K562 (cell line): ENCODE measurements at regions not wholly inside any gene's neighbourhood (a gene's known extent, or its start where the extent isn't known, plus 50 kb on each side); places are given as distances from the start of the nearest gene placed in this dataset.

Source experiments
- ATAC-seq: fragments of 200-7000 bp; cut with Tn5 transposase; 3 replicates; pipeline ENCODE4 v1.9.1; 2020; ENCODE audit warnings: moderate library complexity
- BruUV-seq: library from RNA; stranded (reverse); fragments of 400-500 nt; replicated peaks from 2 replicates; lab custom pipeline; 2021; lab: Mats Ljungman, UMichigan
- CTCF ChIA-PET: fragments of 300-600 bp; formaldehyde crosslinking; extraction: SDS; loops from one replicate; lab custom pipeline; 2021; ENCODE audit warnings: low intra/inter-chr PET ratio; lab: Yijun Ruan, JAX
- POLR2A ChIA-PET: fragments of 300-600, 350-650 bp; sonication (Branson Sonifier 250); formaldehyde crosslinking; extraction: SDS; loops from one replicate; lab custom pipeline; 2021; ENCODE audit warnings: antibody characterized with exemption, inconsistent platforms; lab: Yijun Ruan, JAX
- DNase-seq, 4 experiments: peaks; one replicate each; pipeline versions ENCODE4 v3.0.0 to v3.0.0-alpha.2; 2011 to 2018; ENCODE audit warnings: low spot score in 3 of 4, mixed read lengths in 3 of 4; ENCODE audit errors: extremely low read depth in 1 of 4
- FAIRE-seq: peaks from 2 replicates; lab custom pipeline; 2011; peaks lifted over from hg19 to GRCh38; lab: Jason Lieb, UNC
- H2AFZ ChIP-seq: 2 replicates; pipeline ENCODE4 v1.6.0; 2011; ENCODE audit warnings: low read depth, low read length, control low read depth, inconsistent platforms
- H3K27ac ChIP-seq: fragments of 200-600 bp; 3 replicates; pipeline ENCODE4 v1.8.0; 2011; ENCODE audit warnings: low read depth, mild to moderate bottlenecking, control low read depth, inconsistent platforms, low read length, moderate library complexity, mixed read lengths; ENCODE audit errors: extremely low read depth
- H3K27me3 ChIP-seq, 2 experiments: fragments of 300-600 bp in 1 of 2; 2 replicates in 1 of 2; 3 replicates in 1 of 2; pipeline versions ENCODE4 v1.6.0 to v1.8.0; 2011; ENCODE audit warnings: inconsistent platforms in 2 of 2, low read length in 2 of 2, mild to moderate bottlenecking in 1 of 2, mixed read lengths in 1 of 2, moderate library complexity in 1 of 2; ENCODE audit not compliant: control insufficient read depth in 2 of 2, insufficient read depth in 2 of 2
- H3K36me3 ChIP-seq: fragments of 300-600 bp; 3 replicates; pipeline ENCODE4 v1.8.0; 2011; ENCODE audit warnings: mild to moderate bottlenecking, low read length, inconsistent platforms; ENCODE audit not compliant: control insufficient read depth, insufficient read depth
- H3K4me1 ChIP-seq, 2 experiments: fragments of 200-600 bp in 1 of 2; replicated peaks in 1 of 2; 2 replicates in 1 of 2; 3 replicates in 1 of 2; pipeline versions ENCODE4 v1.5.1 to v1.8.0; 2011; ENCODE audit warnings: inconsistent platforms in 2 of 2, low read length in 2 of 2, mild to moderate bottlenecking in 1 of 2, mixed read lengths in 1 of 2, moderate library complexity in 1 of 2; ENCODE audit not compliant: control insufficient read depth in 2 of 2, insufficient read depth in 2 of 2
- H3K4me2 ChIP-seq: 2 replicates; pipeline ENCODE4 v1.6.1; 2011; ENCODE audit warnings: low read length, control low read depth, inconsistent platforms, mixed read lengths; ENCODE audit not compliant: insufficient read depth
- H3K4me3 ChIP-seq: fragments of 200-600 bp; sonication (generic), shearing (Covaris generic); 2 replicates; pipeline ENCODE4 v1.5.1; 2016; ENCODE audit warnings: control low read depth, inconsistent platforms
- H3K79me2 ChIP-seq: fragments of 200-600 bp; 3 replicates; pipeline ENCODE4 v1.8.0; 2011; ENCODE audit warnings: low read length, inconsistent platforms; ENCODE audit not compliant: control insufficient read depth, insufficient read depth
- H3K9ac ChIP-seq, 2 experiments: 2 replicates each; pipeline versions ENCODE4 v1.6.0 to v1.6.1; 2011; ENCODE audit warnings: low read depth in 2 of 2, low read length in 2 of 2, control low read depth in 1 of 2, inconsistent platforms in 1 of 2, mild to moderate bottlenecking in 1 of 2, mixed read lengths in 1 of 2; ENCODE audit not compliant: insufficient read depth in 1 of 2
- H3K9me1 ChIP-seq: one replicate; pipeline ENCODE4 v1.6.0; 2011; ENCODE audit warnings: inconsistent platforms, mild to moderate bottlenecking, low read length, moderate library complexity; ENCODE audit not compliant: control insufficient read depth, insufficient read depth
- H3K9me3 ChIP-seq: replicated peaks from 2 replicates; pipeline ENCODE4 v1.5.1; 2011; ENCODE audit warnings: low read depth, low read length, inconsistent platforms; ENCODE audit not compliant: control insufficient read depth, insufficient read depth
- H4K20me1 ChIP-seq: replicated peaks from 2 replicates; pipeline ENCODE4 v1.6.1; 2011; ENCODE audit warnings: low read length, inconsistent platforms, mixed read lengths; ENCODE audit not compliant: control insufficient read depth, insufficient read depth
- CBX8 ChIP-seq: fragments of 200-600 bp; sonication (generic); IDR thresholded peaks from 2 replicates; pipeline ENCODE4 v1.6.1; 2012; ENCODE audit warnings: borderline replicate concordance, mixed run types, low read depth, mild to moderate bottlenecking, moderate library complexity, mixed read lengths, low read length, control low read depth, inconsistent platforms; ENCODE audit not compliant: poor library complexity, severe bottlenecking; ENCODE audit errors: extremely low read depth
- CTCFL ChIP-seq: IDR thresholded peaks from 2 replicates; pipeline ENCODE4 v1.6.1; 2011; ENCODE audit warnings: borderline replicate concordance, low read depth, mild to moderate bottlenecking, moderate library complexity, low read length; ENCODE audit not compliant: insufficient read depth, poor library complexity, severe bottlenecking
- ETV1 ChIP-seq: fragments of 450-650 bp; conservative IDR thresholded peaks from 2 replicates; pipeline ENCODE4 v1.6.1; 2016; ENCODE audit warnings: missing genetic modification characterization, control low read depth, low read depth, missing compliant biosample characterization
- KLF16 ChIP-seq: IDR thresholded peaks from 2 replicates; pipeline ENCODE4 v1.6.1; 2016; ENCODE audit warnings: antibody characterized with exemption
- PCBP2 ChIP-seq: fragments of 200-400 bp; formaldehyde crosslinking; IDR thresholded peaks from 2 replicates; pipeline ENCODE4 v1.6.1; 2018; ENCODE audit warnings: low read length, low read depth, mild to moderate bottlenecking, moderate library complexity; ENCODE audit not compliant: poor library complexity, severe bottlenecking
- PREB ChIP-seq: sonication (generic); formaldehyde crosslinking; IDR thresholded peaks from 2 replicates; pipeline ENCODE4 v1.8.1; 2023; ENCODE audit warnings: mild to moderate bottlenecking, missing genetic modification reagents
- RAD21 ChIP-seq, 2 experiments: fragments of 250-450 bp in 1 of 2; fragments of 450-650 bp in 1 of 2; sonication (Bioruptor Pico) in 1 of 2; formaldehyde crosslinking in 1 of 2; IDR thresholded peaks in 1 of 2; conservative IDR thresholded peaks in 1 of 2; 2 replicates each; pipeline versions ENCODE4 v1.4.0 to v1.8.0; 2020 to 2022; ENCODE audit warnings: mild to moderate bottlenecking in 2 of 2, moderate library complexity in 1 of 2
- SAFB2 ChIP-seq: fragments of 200-400 bp; formaldehyde crosslinking; IDR thresholded peaks from 2 replicates; pipeline ENCODE4 v1.6.1; 2018; ENCODE audit warnings: borderline replicate concordance, low read length, low read depth, moderate library complexity; ENCODE audit not compliant: severe bottlenecking
- SMAD3 ChIP-seq: fragments of 450-650 bp; formaldehyde crosslinking; conservative IDR thresholded peaks from 2 replicates; pipeline ENCODE4 v1.4.0; 2020; ENCODE audit warnings: mild to moderate bottlenecking
- ZFPM2 ChIP-seq: fragments of 250-450 bp; sonication (Bioruptor Pico); IDR thresholded peaks from 2 replicates; pipeline ENCODE4 v1.5.1; 2022; ENCODE audit warnings: mild to moderate bottlenecking
- ZNF165 ChIP-seq: fragments of 250-450 bp; sonication (Bioruptor Pico); IDR thresholded peaks from 2 replicates; pipeline ENCODE4 v1.4.0; 2020; ENCODE audit warnings: borderline replicate concordance
- ZNF324 ChIP-seq: fragments of 250-450 bp; sonication (Bioruptor Pico); IDR thresholded peaks from 2 replicates; pipeline ENCODE4 v1.4.0; 2020; ENCODE audit warnings: mild to moderate bottlenecking
- WGBS: fragments of 100-300 bp; shearing (Covaris generic); methylation state at CpG from one replicate; pipeline ENCODE4 v1.1.6; 2016; ENCODE audit warnings: low coverage, mixed read lengths; ENCODE audit not compliant: insufficient coverage; ENCODE audit errors: missing lambda C conversion rate; 5-methylcytosine and 5-hydroxymethylcytosine counted together
- in situ Hi-C: fragments of 300-500 bp; cut with MboI; formaldehyde crosslinking; loops from 4 replicates; pipeline ENCODE4 v1.15.0; 2018; ENCODE audit warnings: inconsistent platforms, mixed read lengths
- intact Hi-C: fragments of 100-400 bp; cut with micrococcal nuclease; formaldehyde crosslinking; loops from 2 replicates; pipeline ENCODE4 v1.14.2; 2022

- Histone ChIP-seq H3K4me2 (no peak overlapping the region), H3K9me1 (no peaks in the 10 kb centered on the region), H3K4me3 (no peak overlapping the region), H3K9ac (no peak overlapping the region), H4K20me1 (no peaks in the 10 kb centered on the region), H2AFZ (no peak overlapping the region), H3K27me3 (peaks cover 8 to 15% of the 10 kb centered on the region in 2 experiments; a peak in 4 of 5 replicates), H3K4me1 (no peaks in the 10 kb centered on the region), H3K79me2 (no peaks in the 10 kb centered on the region), H3K36me3 (no peaks in the 10 kb centered on the region), H3K27ac (no peak overlapping the region), H3K9me3 (no peaks in the 10 kb centered on the region)
- FAIRE-seq (no peak), DNase-seq (no peak), ATAC-seq (no peak)
- POLR2A ChIA-PET: interaction anchor here (1.1 kb wide), 1 partner anchor 9 kb away, joined by 5 read pairs; no protein-coding TSS in a partner anchor
- CTCF ChIA-PET: no interaction called here
- WGBS: 0% methylated on average over 2 of the region's 2 CpGs
- in situ Hi-C loops: no loop called here
- intact Hi-C loops: loop anchor here (5.0 kb wide), 1 partner anchor 321 kb away; no protein-coding TSS in a partner anchor
- no peak for TF ChIP-seq ZNF324 (CRISPR knock-in tag)
- TF ChIP-seq CTCFL: no peak
- no TSS peak for BruUV-seq
Observed at GRCh38 chr3:43876648-43877047, 185.9 kb downstream of the ABHD5 start.

- peak in 2 of 4 experiments; percentile 22 for DNase-seq
- H3K79me2 ChIP-seq: no peaks in the 10 kb centered on the region
- no peak overlapping the region for H3K27ac ChIP-seq
- H4K20me1 ChIP-seq: no peaks in the 10 kb centered on the region
- BruUV-seq: no TSS peak
- H3K9me1 ChIP-seq: no peaks in the 10 kb centered on the region
- peak; percentile 75 for ATAC-seq
- CTCF ChIA-PET: interaction anchor here (0.6 kb wide), 1 partner anchor 319 kb away, joined by 4 read pairs; no protein-coding TSS in a partner anchor
- H3K4me3 ChIP-seq: no peak overlapping the region
- no peaks in the 10 kb centered on the region for H3K36me3 ChIP-seq
- intact Hi-C loops (loop anchor here (5.0 kb wide), 1 partner anchor 318 kb away; no protein-coding TSS in a partner anchor), in situ Hi-C loops (no loop called here)
- H3K4me1 ChIP-seq: no peaks in the 10 kb centered on the region
- H3K4me2 ChIP-seq: no peak overlapping the region
- no peak overlapping the region for H3K9ac ChIP-seq
- POLR2A ChIA-PET: interaction anchor here (0.6 kb wide), 1 partner anchor 564 kb away, joined by 4 read pairs; no protein-coding TSS in a partner anchor
- FAIRE-seq: peak; percentile 57
- 4% methylated on average over 4 of the region's 4 CpGs for WGBS
- H3K27me3 ChIP-seq: peaks cover 12 to 27% of the 10 kb centered on the region in 2 experiments
- no peak overlapping the region for H2AFZ ChIP-seq
- H3K9me3 ChIP-seq: no peaks in the 10 kb centered on the region
- TF ChIP-seq PREB (CRISPR knock-in tag) (no peak), SAFB2 (no peak), SMAD3 (CRISPR knock-in tag) (no peak), ZNF165 (CRISPR knock-in tag) (no peak), ZFPM2 (CRISPR knock-in tag) (no peak), KLF16 (no peak), PCBP2 (no peak), RAD21 (CRISPR knock-in tag; conservative IDR thresholded peaks at IDR 0.05 in 1 of 2, IDR thresholded peaks at IDR 0.05 in 1 of 2) (peak in 1 of 2 experiments; percentile 45; a peak in 2 of 4 replicates), CBX8 (no peak), ETV1 (no peak)
Observed at GRCh38 chr3:43879166-43879565, 188.4 kb downstream of the ABHD5 start.
